IPS-11a (cell line): ENCODE measurements at regions not wholly inside any gene's neighbourhood (a gene's known extent, or its start where the extent isn't known, plus 50 kb on each side); places are given as distances from the start of the nearest gene placed in this dataset.
"Not testable (repeated sequence)": the region's sequence is repeated elsewhere in the genome, so short reads cannot be mapped to it uniquely, and the experiment has no call there.

Source experiments
- H3K4me3 ChIP-seq: one replicate; pipeline ENCODE4 v1.5.1; 2013; ENCODE audit warnings: low read depth, low read length, control low read depth

- H3K4me3 ChIP-seq = no peak overlapping the region
Measured at GRCh38 chr19:34576292-34576691, 94.7 kb downstream of the WTIP start.

- no peak overlapping the region for H3K4me3 ChIP-seq
Measured at GRCh38 chr19:34575206-34575605, 93.6 kb downstream of the WTIP start.

- no peak overlapping the region for H3K4me3 ChIP-seq
Measured at GRCh38 chr19:34574704-34575103, 93.1 kb downstream of the WTIP start.

GRCh38 chr19:34573226-34573864, 91.8 kb downstream of the WTIP start:
- H3K4me3 ChIP-seq = no peak overlapping the region

- not testable (repeated sequence) for H3K4me3 ChIP-seq
Measured at GRCh38 chr19:34570140-34570539, 88.6 kb downstream of the WTIP start.

GRCh38 chr19:34562344-34562743, 80.8 kb downstream of the WTIP start:
- H3K4me3 ChIP-seq = not testable (repeated sequence)
